D721Med (cell line): ENCODE measurements at regions not wholly inside any gene's neighbourhood (a gene's known extent, or its start where the extent isn't known, plus 50 kb on each side); places are given as distances from the start of the nearest gene placed in this dataset.
"Not testable (repeated sequence)": the region's sequence is repeated elsewhere in the genome, so short reads cannot be mapped to it uniquely, and the experiment has no call there.

Experiments used
- DNase-seq: peaks from one replicate; pipeline ENCODE4 v3.0.0; 2011; ENCODE audit warnings: low spot score; ENCODE audit not compliant: insufficient read length
- FAIRE-seq: peaks from 2 replicates; lab custom pipeline; 2011; peaks lifted over from hg19 to GRCh38; lab: Jason Lieb, UNC
- CTCF ChIP-seq: IDR thresholded peaks from 2 replicates; pipeline ENCODE4 v1.5.1; 2012; ENCODE audit warnings: mild to moderate bottlenecking, control low read depth; ENCODE audit not compliant: insufficient read depth; ENCODE audit errors: missing control alignments

- DNase-seq, result no peak
- no peak for FAIRE-seq
- no peak for TF ChIP-seq CTCF
Measured at GRCh38 chr4:134072137-134072536, 129.5 kb downstream of the PABPC4L start.

- no peak for TF ChIP-seq CTCF
- DNase-seq (no peak), FAIRE-seq (no peak)
Measured at GRCh38 chr4:134070174-134070573, 131.4 kb downstream of the PABPC4L start.

GRCh38 chr4:134057356-134057755, 144.2 kb downstream of the PABPC4L start:
- no peak for TF ChIP-seq CTCF
- FAIRE-seq, result no peak
- DNase-seq, result no peak

GRCh38 chr4:134046221-134046620, 155.4 kb downstream of the PABPC4L start:
- FAIRE-seq, DNase-seq: not testable (repeated sequence)

GRCh38 chr4:134045411-134045810, 156.2 kb downstream of the PABPC4L start:
- FAIRE-seq, result no peak
- TF ChIP-seq CTCF, result no peak
- DNase-seq, result no peak

- DNase-seq, result no peak
- FAIRE-seq, result no peak
- TF ChIP-seq CTCF, result no peak
Measured at GRCh38 chr4:134043266-134043665, 158.3 kb downstream of the PABPC4L start.

GRCh38 chr4:134028421-134028820, 173.2 kb downstream of the PABPC4L start:
- DNase-seq (no peak), FAIRE-seq (no peak)
- no peak for TF ChIP-seq CTCF

GRCh38 chr4:134027931-134028330, 173.7 kb downstream of the PABPC4L start:
- no peak for FAIRE-seq
- no peak for DNase-seq

More at GRCh38 chr4:134027931-134028330, 173.7 kb downstream of the PABPC4L start:
- no peak for TF ChIP-seq CTCF
